GM19463 (cell line): ENCODE measurements at regions not wholly inside any gene's neighbourhood (a gene's known extent, or its start where the extent isn't known, plus 50 kb on each side); places are given as distances from the start of the nearest gene placed in this dataset.
"Not testable (repeated sequence)": the region's sequence is repeated elsewhere in the genome, so short reads cannot be mapped to it uniquely, and the experiment has no call there.

Experiments used
- ATAC-seq: cut with Tn5 transposase; IDR thresholded peaks from one replicate; pipeline ENCODE4 v1.9.1; 2021; ENCODE audit warnings: mild to moderate bottlenecking, moderate library complexity; ENCODE audit not compliant: unreplicated experiment

DNA sequence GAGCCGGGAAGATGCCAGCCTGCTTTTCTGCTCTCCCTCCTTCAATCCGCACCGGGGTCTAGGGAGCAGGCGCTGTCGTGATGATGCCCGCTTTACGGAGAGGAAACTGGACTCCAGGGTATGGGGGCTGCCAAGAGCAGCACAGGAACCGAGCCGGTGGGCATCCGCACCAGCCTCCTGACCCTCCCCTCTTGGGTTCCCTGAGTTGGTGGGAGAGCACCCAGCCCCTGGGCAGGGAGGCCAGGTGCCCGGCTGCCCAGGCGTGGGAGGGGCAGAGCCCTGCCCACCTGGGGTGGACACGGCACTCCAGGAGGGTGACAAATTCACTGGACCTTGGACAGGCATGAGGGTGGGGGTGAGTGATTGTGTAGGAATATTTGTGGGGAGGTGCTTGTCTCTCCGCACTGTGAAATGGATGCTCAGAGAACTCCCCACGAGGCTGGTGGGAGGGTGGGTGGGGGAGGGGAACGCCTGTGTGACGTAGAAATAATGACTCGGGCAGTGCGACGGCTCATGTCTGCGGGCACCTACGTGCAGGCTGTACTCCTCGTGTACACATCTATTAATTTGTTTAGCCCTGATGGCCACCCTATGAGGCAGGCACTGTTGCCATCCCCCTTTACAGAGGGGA lies 173.4 kb downstream of the BMP7 start:
- no peak for ATAC-seq

DNA sequence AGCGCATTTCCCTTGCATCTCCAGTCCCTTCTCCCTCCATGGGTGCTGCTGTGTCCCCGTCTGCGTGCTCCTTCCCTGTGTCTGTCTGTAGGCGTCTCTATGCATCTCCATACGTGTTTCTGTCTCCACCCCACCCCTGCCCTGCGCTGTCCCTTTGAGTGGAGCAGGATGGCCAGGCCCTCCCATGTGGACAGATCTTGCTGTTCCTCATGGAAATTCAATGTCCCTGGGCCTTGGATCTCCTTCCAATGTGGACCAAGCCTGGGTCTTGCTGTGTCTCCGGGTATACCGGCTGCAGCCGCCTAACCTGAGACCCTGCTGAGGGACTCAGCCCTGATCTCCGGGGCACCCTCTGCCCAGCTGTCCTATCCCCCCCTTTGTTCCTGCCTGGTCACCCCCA lies 172.7 kb downstream of the BMP7 start:
- ATAC-seq, result no peak

DNA sequence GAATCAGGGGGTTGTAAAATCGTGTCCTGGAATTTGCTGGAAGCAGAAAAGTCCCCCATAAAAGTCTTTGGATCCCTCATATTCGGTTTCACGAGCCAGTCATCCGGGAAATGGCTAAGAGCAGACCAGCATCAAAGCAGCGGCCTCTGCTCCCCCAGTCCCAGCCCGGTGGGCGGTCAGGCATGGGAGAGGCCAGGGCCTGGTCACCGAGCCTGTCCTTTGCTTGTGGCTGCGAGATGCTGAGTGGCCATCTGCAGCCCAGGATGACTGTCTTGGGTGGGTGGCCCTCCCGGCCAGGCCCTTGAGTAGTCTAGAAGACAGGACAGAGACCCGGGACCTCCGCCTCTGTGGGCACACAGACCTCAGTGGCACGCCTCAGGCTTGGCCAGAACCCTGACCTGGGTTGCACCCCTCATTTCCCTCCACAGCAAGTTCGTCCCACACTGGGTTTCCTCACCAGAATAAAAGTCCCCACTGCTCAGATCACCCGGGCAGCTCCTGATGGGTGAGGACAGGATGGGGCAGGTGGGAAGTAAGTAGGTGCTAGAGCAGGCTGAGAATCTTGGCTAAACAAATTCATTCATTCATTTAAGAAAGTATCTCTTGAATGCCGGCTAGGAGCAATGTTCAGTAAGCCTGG lies 172.1 kb downstream of the BMP7 start:
- ATAC-seq, result no peak

DNA sequence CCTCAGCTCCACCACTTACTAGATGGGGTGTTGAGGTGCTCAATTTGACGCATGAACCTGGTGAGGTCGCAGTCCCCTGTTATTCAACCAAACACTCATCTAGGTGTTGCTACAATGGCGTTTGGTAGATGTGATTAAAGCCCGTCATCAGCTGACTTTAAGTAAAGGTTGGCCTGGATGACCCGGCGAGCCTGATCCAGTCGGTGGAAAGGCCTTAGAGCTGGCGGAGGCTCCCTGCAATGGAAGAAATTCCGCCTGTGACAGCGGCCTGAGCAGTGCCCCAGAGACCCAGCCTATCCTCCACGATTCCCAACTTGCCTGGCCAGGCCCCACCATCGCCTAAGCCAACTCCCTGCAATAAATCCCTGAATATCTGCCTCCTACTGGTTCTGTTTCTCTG lies 171.4 kb downstream of the BMP7 start:
- no peak for ATAC-seq

DNA sequence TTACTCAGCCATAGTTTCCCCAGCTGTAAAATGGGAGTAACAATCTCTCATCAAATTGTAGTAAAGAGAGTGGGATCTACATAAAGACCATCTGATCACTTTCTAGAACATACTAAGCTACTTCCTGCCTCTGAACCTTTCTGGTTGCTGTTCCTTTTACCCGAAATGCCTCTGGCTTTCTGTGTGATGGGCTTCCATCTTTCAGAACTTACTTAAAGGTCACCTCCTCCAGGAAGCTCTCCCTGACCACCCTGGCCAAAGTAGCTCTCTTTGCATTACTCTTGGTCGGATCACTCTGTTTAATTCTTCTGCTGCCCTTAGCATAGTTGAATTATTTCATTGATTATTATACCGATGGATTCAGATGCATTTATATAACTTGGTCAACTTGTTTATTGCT lies 171.0 kb downstream of the BMP7 start:
- ATAC-seq, result no peak

DNA sequence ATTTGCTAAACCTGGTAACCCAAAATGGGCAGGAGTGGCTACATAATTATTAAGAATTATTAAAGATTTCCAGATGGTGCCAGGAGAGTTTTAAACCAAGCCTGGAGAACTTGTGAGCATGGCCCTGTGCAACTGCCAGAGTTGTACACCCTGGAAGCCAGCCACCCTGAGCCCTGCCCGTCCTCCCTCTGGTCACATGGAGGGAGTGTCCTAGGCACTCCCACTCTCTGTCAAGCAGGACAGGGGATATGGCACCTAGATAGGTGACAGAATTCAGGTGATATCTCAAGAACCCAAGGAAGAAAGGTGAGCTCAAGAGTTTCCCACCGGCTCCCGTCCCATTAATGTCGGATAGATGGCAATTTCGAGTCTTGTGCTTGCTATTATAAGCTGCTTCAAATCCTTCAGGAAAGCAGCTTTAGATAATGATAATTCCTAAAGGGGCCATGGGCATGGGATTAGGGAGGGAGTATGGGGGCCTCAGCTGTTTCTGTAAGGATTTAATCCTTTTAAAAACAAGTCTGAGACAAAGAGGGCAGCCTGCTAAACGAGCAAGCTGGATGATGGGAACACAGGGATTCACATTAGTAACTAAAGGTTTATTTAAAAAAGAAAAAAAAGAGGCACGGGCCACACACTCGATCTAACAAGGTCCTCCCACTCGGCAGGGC lies 169.1 kb downstream of the BMP7 start:
- no peak for ATAC-seq

DNA sequence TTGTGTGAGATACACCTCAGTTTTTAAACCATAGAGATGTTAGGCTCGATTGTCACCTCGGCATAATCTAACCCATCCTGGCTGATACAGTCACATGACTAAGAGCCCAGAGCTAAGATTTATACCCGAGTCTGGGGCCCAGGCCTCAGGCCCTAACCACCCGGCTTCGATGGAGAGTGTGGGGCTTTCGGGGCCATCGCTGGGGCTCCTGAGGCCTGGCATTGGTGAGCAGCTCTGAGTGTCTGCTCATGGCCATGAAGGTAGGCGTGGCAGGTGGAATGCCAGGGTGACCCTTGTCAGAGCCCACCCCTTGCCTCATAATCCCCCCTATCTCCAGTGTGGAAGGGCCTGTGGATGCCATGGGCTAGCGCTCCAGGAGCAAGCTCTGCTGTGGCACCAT lies 164.3 kb downstream of the BMP7 start:
- no peak for ATAC-seq

DNA sequence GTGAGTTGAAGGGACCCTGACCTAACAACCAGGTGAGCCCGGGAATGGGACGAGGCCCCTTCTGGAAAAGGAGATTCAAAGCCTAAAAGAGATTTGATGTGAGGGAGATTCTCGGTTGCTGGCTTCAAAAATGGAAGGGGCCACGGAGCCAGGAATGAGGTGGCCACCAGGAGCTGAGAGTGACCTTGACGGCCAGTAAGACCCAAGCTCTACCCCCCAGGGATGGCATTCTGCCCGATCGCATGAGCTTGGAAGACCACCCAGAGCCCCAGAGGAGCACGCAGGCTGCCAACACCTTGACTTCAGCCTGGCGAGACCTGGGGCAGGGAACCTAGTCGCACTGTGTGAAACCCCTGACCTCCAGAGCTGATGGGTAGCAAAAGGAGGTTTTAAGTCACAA lies 163.9 kb downstream of the BMP7 start:
- no peak for ATAC-seq

DNA sequence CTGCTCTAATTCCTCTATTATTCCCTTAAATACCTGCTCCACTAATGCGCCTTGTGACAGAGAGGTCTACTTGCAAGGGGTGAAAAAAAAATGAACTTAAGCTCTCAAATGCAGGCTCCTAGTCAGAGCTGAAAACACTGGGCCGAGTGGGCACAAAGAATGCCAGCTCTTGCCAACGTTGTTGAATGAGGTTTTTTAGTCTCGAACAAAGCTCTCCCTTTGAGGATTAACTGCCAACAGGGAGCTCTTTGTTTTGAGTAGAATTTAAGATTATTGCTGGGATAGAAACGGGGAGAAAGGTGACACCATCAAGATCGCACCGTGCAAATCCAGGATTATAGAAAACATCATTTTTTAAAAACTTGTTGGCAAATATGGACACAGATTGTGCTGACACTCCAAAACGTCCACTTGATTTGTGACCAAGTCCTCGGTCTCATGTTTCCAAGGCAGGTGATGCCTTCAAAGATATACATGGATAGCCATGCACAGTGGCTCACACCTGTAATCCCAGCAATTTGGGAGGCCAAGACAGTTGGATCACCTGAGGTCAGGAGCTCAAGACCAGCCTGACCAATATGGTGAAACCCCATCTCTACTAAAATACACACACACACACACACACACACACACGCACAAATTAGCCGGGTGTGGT lies 163.2 kb downstream of the BMP7 start:
- ATAC-seq, result no peak

DNA sequence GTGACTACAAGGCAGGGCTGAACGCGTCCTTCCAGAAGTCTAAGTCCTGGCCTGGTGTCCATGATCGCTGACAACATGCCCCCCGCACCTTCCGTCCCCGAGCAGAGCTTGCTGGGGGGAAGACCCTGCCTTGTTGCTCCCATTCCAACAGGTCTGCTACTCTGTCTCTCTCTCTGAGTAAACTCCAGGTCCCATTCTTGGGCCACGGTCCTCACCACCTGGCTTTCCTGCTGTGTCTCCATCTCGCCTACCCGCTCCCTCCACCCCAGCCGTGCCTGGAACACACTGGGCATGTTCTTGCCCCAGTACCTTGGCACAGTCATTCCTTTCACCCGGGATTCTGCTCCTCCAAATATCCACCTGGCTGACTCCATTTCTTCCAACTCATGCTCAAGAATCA lies 162.3 kb downstream of the BMP7 start:
- ATAC-seq, result no peak

DNA sequence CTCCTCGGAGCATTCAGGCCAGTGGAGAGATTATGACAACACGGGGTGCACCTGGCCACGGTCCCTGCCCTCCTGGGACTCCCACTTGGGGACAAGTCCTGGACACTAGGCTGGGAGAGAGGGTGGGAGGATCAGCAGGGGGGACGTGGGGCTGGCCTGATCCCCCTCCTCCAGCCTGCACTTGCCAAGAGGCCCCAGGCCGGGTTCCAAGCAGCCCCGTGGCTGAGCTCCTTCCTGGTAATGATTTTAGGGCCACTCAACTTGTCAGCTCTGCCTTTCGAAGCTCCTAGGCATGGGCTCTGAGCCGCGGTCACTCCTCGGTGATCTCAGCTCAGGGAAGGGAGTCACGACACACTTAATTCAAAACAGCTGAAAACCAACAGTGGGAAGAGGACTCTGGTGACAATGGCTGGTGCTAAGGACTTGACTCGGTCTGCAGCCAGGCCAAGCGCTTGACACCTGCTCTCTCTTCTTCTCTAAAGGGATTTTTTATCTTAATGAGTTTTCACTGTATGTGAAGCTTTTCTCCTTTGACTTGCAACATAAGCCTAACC lies 161.7 kb downstream of the BMP7 start:
- no peak for ATAC-seq

DNA sequence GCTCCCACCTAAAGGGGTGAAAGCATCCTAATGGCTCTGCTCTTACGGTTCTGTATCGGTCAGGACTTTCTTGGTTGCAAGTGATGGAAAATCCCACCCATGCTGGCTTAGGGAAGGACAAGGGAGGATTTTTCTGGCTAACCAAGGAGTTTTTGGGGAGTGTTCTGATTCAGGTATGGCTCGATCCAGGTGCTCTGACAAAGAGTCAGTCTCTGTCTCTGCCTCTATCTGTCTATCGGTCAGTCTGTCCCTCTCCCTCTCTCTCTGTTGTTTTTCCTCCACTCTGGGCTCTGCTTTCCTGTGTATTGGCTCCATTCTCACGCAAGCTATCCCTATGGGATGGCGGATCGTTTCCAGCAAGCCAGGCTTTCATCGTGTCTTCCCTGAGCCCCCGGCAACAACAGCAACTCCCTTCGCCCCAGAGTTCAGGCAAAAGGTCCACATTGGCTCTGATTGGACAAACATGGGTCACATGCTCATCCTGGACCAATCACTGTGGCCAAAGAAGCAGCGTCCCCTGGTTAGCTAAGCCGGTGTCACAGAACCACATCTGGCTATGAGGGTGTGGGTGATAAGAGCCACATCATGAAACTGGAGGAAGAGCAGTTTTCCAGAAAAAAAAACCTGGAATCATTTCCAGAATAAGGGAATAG lies 160.3 kb downstream of the BMP7 start:
- ATAC-seq, result no peak

DNA sequence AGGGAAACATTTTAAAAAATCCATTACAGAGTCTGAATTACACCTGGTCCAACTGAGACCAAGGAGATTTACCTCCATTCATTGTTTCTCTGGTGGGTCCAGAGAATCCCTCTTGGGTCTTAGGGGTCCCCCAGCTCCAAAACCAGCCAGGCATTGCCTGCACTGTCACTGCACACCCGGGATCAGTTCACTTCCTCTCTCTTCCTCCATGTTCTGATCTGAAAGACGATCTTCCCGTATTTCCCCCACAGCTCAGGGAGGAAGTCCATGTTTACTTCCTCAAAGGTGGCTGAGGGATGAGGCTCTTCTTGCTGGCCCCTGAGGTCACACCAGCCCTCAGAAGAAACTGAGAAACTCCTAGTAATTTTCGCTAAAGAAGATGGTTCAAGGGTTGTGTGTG lies 159.7 kb downstream of the BMP7 start:
- ATAC-seq, result no peak

DNA sequence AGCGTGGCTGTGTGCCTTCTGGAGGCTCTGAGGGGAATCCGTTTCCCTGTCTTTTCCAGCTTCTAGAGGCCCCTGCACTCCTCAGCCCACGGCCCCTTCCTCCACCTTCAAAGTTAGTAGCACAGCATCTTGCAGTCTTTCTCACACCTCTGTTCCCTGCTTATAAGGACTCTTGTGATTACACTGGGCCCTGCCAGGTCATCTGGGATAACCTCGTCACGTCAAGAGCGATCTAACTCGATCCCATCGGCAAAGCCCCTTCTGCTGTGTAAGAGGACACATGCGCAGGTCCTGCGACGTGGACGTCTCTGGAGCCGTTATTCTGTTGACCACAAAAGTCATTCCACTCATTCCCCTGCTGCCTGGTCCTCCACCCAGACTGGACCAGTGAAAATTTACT lies 159.2 kb downstream of the BMP7 start:
- ATAC-seq, result no peak

DNA sequence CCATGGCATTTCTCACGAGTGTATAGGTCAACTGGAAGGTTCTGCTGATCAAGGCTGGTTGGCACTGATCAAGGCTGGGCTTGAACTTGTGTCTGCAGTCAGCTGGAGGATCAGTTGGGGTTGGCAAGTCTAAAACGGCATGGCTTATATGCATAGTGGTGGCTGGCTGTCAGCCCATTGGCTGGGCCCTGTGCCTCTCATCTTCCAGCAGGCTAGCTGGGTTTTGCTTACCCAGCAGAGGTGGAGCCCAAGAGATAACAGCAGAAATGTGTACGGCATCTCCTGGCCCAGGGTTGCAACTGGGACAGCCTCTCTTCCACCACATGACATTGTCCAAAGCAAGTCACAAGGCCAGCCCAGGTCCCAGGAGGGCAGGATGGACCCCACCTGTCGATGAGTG lies 158.2 kb downstream of the BMP7 start:
- ATAC-seq, result no peak

DNA sequence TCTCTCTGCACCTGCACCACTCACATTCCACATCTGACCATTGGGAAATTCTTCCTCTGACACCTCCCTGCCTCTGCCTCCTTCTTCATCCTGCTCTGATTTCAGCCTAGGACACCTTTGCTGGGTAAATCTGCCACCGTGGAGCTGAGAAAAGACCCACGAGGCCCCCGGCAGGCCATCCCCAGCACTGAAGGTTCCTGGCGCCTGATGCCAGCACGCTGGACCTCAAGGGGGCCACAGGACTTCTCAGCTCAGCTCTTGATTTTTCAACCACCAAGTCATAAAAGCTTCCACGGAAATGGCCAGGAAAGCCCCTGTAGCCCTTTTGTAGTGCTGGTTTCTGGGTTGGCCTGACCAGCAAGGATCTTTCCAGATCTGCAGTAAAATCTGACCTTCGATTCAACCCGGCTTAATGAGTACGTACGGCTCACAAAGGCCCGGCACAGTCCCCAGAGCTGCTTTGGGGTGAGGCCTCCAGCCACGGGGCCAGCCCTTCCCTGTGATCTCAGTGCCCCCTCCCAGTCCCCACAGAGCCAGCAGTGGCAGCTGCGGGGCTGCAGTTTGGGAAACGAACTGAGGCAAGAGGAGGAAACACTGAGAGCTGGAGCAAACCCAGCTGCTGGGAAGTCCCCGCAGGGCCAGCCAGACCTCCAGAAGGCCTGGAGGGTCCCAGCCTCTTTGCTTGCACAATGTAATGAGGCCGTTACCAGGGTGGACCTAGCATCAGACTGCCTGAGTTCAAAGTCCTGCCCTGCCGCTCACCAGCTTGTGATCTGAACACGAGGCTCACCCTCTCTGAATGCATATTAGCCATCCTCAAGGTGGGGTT lies 157.5 kb downstream of the BMP7 start:
- no peak for ATAC-seq

DNA sequence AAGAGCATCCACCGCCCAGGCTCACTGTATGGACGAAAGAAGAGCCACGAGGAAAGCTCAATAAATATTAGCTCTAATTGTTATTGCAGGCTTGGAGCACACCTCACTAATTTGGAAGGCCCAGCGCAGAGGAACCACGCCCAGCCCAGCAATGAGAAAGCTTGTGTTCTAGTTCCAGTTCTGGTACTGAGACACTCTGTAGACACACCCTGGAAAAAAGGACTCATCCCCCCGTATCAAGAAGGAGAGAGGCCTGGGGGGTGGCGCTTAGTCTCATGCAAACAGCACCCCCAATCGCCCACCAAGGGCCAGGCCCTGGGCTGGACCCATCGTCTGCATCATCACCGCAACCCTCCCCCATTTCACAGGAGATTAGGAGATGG lies 156.9 kb downstream of the BMP7 start:
- no peak for ATAC-seq

DNA sequence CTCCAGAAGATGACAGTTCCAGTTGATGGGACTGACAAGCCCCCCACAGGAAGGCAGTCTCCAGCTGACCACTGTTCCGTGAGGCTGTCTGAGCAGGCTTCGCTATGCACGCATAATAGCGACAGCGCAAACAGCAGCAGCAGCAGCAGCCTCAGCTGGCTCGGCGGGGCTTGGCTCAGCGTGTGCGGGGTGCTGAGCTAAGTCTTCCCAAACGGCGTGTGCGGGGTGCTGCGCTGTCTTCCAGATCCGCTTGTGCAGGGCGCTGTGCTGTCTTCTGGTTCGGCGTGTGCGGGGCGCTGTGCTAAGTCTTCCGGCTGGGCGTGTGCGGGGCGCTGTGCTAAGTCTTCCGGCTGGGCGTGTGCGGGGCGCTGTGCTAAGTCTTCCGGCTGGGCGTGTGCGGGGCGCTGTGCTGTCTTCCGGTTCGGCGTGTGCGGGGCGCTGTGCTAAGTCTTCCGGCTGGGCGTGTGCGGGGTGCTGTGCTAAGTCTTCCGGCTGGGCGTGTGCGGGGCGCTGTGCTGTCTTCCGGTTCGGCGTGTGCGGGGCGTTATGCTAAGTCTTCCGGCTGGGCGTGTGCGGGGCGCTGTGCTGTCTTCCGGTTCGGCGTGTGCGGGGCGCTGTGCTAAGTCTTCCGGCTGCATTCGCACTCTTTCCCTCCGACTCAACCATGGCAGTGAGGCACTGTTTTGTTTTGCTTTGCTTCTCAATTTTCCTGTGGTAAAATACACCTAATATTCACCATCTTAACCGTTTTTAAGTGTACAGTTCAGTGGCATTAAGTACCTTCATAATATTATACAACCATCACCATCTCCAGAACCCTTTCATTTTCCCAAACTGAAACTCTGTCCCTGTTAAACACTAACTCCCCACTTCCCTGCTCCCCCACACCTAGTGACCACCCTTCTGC lies 156.1 kb downstream of the BMP7 start:
- not testable (repeated sequence) for ATAC-seq

DNA sequence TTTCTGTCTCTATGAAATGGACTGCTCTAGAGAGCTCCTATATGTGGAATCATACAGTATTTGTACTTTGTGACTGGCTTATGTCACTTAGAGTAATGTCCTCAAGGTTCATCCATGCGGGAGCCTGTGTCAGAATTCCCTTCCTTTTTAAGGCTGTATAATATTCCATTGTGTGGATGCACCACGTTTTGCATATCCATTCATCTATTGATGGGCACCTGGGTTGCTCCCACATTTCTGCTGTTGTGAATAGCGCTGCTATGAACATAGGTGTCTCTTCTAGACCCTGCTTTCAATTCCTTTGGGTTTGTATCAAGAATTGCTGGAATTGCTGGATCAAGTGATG lies 155.4 kb downstream of the BMP7 start:
- ATAC-seq, result no peak
